ENCODE measurements at regions not wholly inside any gene's neighbourhood (a gene's known extent, or its start where the extent isn't known, plus 50 kb on each side); places are given as distances from the start of the nearest gene placed in this dataset.

DNA sequence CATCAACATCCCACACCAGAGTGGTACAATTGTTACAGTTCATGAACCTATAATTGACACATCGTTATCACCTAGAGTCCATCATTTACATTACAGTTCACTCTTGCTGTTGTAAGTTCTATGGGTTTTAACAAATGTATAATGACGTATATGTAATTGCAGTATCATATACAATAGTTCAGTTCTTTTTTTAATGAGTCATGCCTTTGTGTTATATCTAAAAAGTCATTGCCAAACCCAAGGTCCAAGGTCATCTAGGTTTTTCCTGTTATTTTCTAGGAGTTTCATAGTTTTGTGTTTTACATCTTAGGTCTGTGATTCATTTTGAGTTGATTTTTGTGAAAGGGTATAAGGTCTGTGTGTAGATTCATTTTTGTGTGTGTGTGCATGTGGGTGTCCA, 160.9 kb upstream of the GALNT15 start:
- TF ChIP-seq, protein P1, sequence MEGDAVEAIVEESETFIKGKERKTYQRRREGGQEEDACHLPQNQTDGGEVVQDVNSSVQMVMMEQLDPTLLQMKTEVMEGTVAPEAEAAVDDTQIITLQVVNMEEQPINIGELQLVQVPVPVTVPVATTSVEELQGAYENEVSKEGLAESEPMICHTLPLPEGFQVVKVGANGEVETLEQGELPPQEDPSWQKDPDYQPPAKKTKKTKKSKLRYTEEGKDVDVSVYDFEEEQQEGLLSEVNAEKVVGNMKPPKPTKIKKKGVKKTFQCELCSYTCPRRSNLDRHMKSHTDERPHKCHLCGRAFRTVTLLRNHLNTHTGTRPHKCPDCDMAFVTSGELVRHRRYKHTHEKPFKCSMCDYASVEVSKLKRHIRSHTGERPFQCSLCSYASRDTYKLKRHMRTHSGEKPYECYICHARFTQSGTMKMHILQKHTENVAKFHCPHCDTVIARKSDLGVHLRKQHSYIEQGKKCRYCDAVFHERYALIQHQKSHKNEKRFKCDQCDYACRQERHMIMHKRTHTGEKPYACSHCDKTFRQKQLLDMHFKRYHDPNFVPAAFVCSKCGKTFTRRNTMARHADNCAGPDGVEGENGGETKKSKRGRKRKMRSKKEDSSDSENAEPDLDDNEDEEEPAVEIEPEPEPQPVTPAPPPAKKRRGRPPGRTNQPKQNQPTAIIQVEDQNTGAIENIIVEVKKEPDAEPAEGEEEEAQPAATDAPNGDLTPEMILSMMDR (IDR thresholded peaks at IDR 0.05; ENCODE audit: extremely low read depth in 1 of 2, insufficient read depth in 1 of 2, low read depth in 1 of 2, low read length in 2 of 2): no peak
- no peak for TF ChIP-seq EZH2 (IDR thresholded peaks at IDR 0.05; ENCODE audit: borderline replicate concordance, low read depth, low read length, severe bottlenecking)
- TF ChIP-seq POLR2AphosphoS5 (IDR thresholded peaks at IDR 0.05; ENCODE audit: insufficient read depth, low read depth, low read length): no peak
- no peak for TF ChIP-seq POLR2A (IDR thresholded peaks at IDR 0.05; ENCODE audit: low read depth, low read length)

All from endothelial cell of umbilical vein (primary cell).